PFSK-1 (cell line): ENCODE measurements at regions not wholly inside any gene's neighbourhood (a gene's known extent, or its start where the extent isn't known, plus 50 kb on each side); places are given as distances from the start of the nearest gene placed in this dataset.

Source experiments
- FOXP2 ChIP-seq: optimal IDR thresholded peaks from 2 replicates; pipeline ENCODE3; 2011; ENCODE audit warnings: borderline replicate concordance, control low read depth, inconsistent platforms; ENCODE audit not compliant: insufficient read depth; ENCODE audit errors: extremely low read length, extremely low read depth
- POLR2AphosphoS5 ChIP-seq: IDR thresholded peaks from 2 replicates; pipeline ENCODE4 v1.6.1; 2012; ENCODE audit warnings: low read depth, mild to moderate bottlenecking, control low read depth, low read length, moderate library complexity
- REST ChIP-seq, 2 experiments: IDR thresholded peaks; 2 replicates each; pipeline versions ENCODE4 v1.6.1 to v1.8.0; 2011 to 2012; ENCODE audit warnings: low read depth in 2 of 2, low read length in 2 of 2, control low read depth in 1 of 2, inconsistent platforms in 1 of 2, mild to moderate bottlenecking in 1 of 2, moderate library complexity in 1 of 2; ENCODE audit not compliant: insufficient read depth in 1 of 2
- SIN3A ChIP-seq: IDR thresholded peaks from 2 replicates; pipeline ENCODE4 v1.6.1; 2012; ENCODE audit warnings: mild to moderate bottlenecking, low read length, moderate library complexity, borderline replicate concordance; ENCODE audit not compliant: insufficient read depth
- TAF1 ChIP-seq: IDR thresholded peaks from 2 replicates; pipeline ENCODE4 v1.6.1; 2012; ENCODE audit warnings: low read length, control low read depth, borderline replicate concordance; ENCODE audit not compliant: insufficient read depth

GRCh38 chr4:4681653-4682052, 139.8 kb upstream of the STX18 start:
- TF ChIP-seq POLR2AphosphoS5 = no peak
- no peak for TF ChIP-seq TAF1
- no peak for TF ChIP-seq SIN3A
- TF ChIP-seq REST (IDR thresholded peaks at IDR 0.05; ENCODE audit: insufficient read depth in 1 of 2, low read depth in 2 of 2, low read length in 2 of 2) = no peak
- no peak for TF ChIP-seq FOXP2
